ENCODE measurements at regions not wholly inside any gene's neighbourhood (a gene's known extent, or its start where the extent isn't known, plus 50 kb on each side); places are given as distances from the start of the nearest gene placed in this dataset.
"Not testable (repeated sequence)": the region's sequence is repeated elsewhere in the genome, so short reads cannot be mapped to it uniquely, and the experiment has no call there.

- WGBS, result 57% methylated on average over 4 of the region's 4 CpGs
- H3K4me1 ChIP-seq (ENCODE audit: control insufficient read depth, insufficient read depth, low read length), result no peaks in the 10 kb centered on the region
- ATAC-seq (no peak), DNase-seq (no peak)
- no peak overlapping the region for H3K27ac ChIP-seq (ENCODE audit: low read length)
- no peak overlapping the region for H3K4me3 ChIP-seq (ENCODE audit: low read length)
- intact Hi-C loops (cut with DNase I), result no loop called here
- no peaks in the 10 kb centered on the region for H3K27me3 ChIP-seq (ENCODE audit: control insufficient read depth, insufficient read depth)
- no peaks in the 10 kb centered on the region for H3K9me3 ChIP-seq (ENCODE audit: control insufficient read depth, low read length)
These were observed 230.6 kb upstream of the LHX5 start for GRCh38 chr12:113702276-113702675.

- H3K4me1 ChIP-seq (ENCODE audit: control insufficient read depth, insufficient read depth, low read length), result no peaks in the 10 kb centered on the region
- no peak for DNase-seq
- no peak overlapping the region for H3K27ac ChIP-seq (ENCODE audit: low read length)
- intact Hi-C loops (cut with DNase I), result no loop called here
- no peaks in the 10 kb centered on the region for H3K9me3 ChIP-seq (ENCODE audit: control insufficient read depth, low read length)
- ATAC-seq, result no peak
- no peaks in the 10 kb centered on the region for H3K27me3 ChIP-seq (ENCODE audit: control insufficient read depth, insufficient read depth)
- 9% methylated on average over 5 of the region's 5 CpGs for WGBS
- H3K4me3 ChIP-seq (ENCODE audit: low read length), result no peak overlapping the region
These were observed 229.3 kb upstream of the LHX5 start for GRCh38 chr12:113700943-113701342.

GRCh38 chr12:113699984-113700383 is 228.3 kb upstream of the LHX5 start:
- WGBS, result 46% methylated on average over 3 of the region's 3 CpGs
- DNase-seq; H3K4me1 ChIP-seq (ENCODE audit: control insufficient read depth, insufficient read depth, low read length); H3K4me3 ChIP-seq (ENCODE audit: low read length); intact Hi-C loops (cut with DNase I); H3K9me3 ChIP-seq (ENCODE audit: control insufficient read depth, low read length); ATAC-seq; H3K27ac ChIP-seq (ENCODE audit: low read length); H3K27me3 ChIP-seq (ENCODE audit: control insufficient read depth, insufficient read depth): not testable (repeated sequence)

- no peaks in the 10 kb centered on the region for H3K9me3 ChIP-seq (ENCODE audit: control insufficient read depth, low read length)
- intact Hi-C loops (cut with DNase I), result no loop called here
- H3K4me1 ChIP-seq (ENCODE audit: control insufficient read depth, insufficient read depth, low read length), result no peaks in the 10 kb centered on the region
- H3K27ac ChIP-seq (ENCODE audit: low read length), result no peak overlapping the region
- WGBS, result 47% methylated on average over 5 of the region's 5 CpGs
- ATAC-seq, result no peak
- no peak overlapping the region for H3K4me3 ChIP-seq (ENCODE audit: low read length)
- no peak for DNase-seq
- no peaks in the 10 kb centered on the region for H3K27me3 ChIP-seq (ENCODE audit: control insufficient read depth, insufficient read depth)
These were observed 226.8 kb upstream of the LHX5 start for GRCh38 chr12:113698510-113698858.

GRCh38 chr12:113697651-113698509 is 226.2 kb upstream of the LHX5 start:
- Histone ChIP-seq H3K27ac (ENCODE audit: low read length) (no peak overlapping the region), H3K4me3 (ENCODE audit: low read length) (no peak overlapping the region), H3K4me1 (ENCODE audit: control insufficient read depth, insufficient read depth, low read length) (no peaks in the 10 kb centered on the region), H3K27me3 (ENCODE audit: control insufficient read depth, insufficient read depth) (no peaks in the 10 kb centered on the region), H3K9me3 (ENCODE audit: control insufficient read depth, low read length) (no peaks in the 10 kb centered on the region)
- no peak for DNase-seq
- 21% methylated on average over 11 of the region's 11 CpGs for WGBS
- no peak for ATAC-seq
- intact Hi-C loops (cut with DNase I), result no loop called here

- ATAC-seq (no peak), DNase-seq (no peak)
- Histone ChIP-seq H3K27me3 (ENCODE audit: control insufficient read depth, insufficient read depth) (no peaks in the 10 kb centered on the region), H3K4me3 (ENCODE audit: low read length) (no peak overlapping the region), H3K9me3 (ENCODE audit: control insufficient read depth, low read length) (no peaks in the 10 kb centered on the region), H3K27ac (ENCODE audit: low read length) (no peak overlapping the region), H3K4me1 (ENCODE audit: control insufficient read depth, insufficient read depth, low read length) (no peaks in the 10 kb centered on the region)
- WGBS, result 59% methylated on average over 5 of the region's 5 CpGs
- intact Hi-C loops (cut with DNase I), result no loop called here
These were observed 225.4 kb upstream of the LHX5 start for GRCh38 chr12:113697104-113697503.

GRCh38 chr12:113693693-113694092 is 222.0 kb upstream of the LHX5 start:
- no peaks in the 10 kb centered on the region for H3K27me3 ChIP-seq (ENCODE audit: control insufficient read depth, insufficient read depth)
- WGBS, result 61% methylated on average over 8 of the region's 8 CpGs
- DNase-seq, result no peak

GRCh38 chr12:113689047-113689610 is 217.5 kb upstream of the LHX5 start:
- WGBS, result 78% methylated on average over 9 of the region's 9 CpGs
- Histone ChIP-seq H3K4me1 (ENCODE audit: control insufficient read depth, insufficient read depth, low read length) (no peaks in the 10 kb centered on the region), H3K9me3 (ENCODE audit: control insufficient read depth, low read length) (no peaks in the 10 kb centered on the region), H3K27ac (ENCODE audit: low read length) (no peak overlapping the region), H3K27me3 (ENCODE audit: control insufficient read depth, insufficient read depth) (no peaks in the 10 kb centered on the region), H3K4me3 (ENCODE audit: low read length) (no peak overlapping the region)
- no peak for DNase-seq
- ATAC-seq, result no peak
- intact Hi-C loops (cut with DNase I), result no loop called here

More at GRCh38 chr12:113693693-113694092, 222.0 kb upstream of the LHX5 start:
- no peak overlapping the region for H3K27ac ChIP-seq (ENCODE audit: low read length)
- H3K4me3 ChIP-seq (ENCODE audit: low read length), result no peak overlapping the region
- ATAC-seq, result no peak
- intact Hi-C loops (cut with DNase I), result no loop called here
- no peaks in the 10 kb centered on the region for H3K9me3 ChIP-seq (ENCODE audit: control insufficient read depth, low read length)
- H3K4me1 ChIP-seq (ENCODE audit: control insufficient read depth, insufficient read depth, low read length), result no peaks in the 10 kb centered on the region

- no peaks in the 10 kb centered on the region for H3K9me3 ChIP-seq (ENCODE audit: control insufficient read depth, low read length)
- H3K4me1 ChIP-seq (ENCODE audit: control insufficient read depth, insufficient read depth, low read length), result no peaks in the 10 kb centered on the region
- H3K27me3 ChIP-seq (ENCODE audit: control insufficient read depth, insufficient read depth), result no peaks in the 10 kb centered on the region
- DNase-seq (no peak), ATAC-seq (no peak)
- intact Hi-C loops (cut with DNase I), result no loop called here
- H3K27ac ChIP-seq (ENCODE audit: low read length), result no peak overlapping the region
- 65% methylated on average over 5 of the region's 5 CpGs for WGBS
- H3K4me3 ChIP-seq (ENCODE audit: low read length), result no peak overlapping the region
These were observed 216.6 kb upstream of the LHX5 start for GRCh38 chr12:113688313-113688712.

GRCh38 chr12:113684908-113685782 is 213.5 kb upstream of the LHX5 start:
- DNase-seq (no peak), ATAC-seq (no peak)
- intact Hi-C loops (cut with DNase I), result no loop called here
- H3K27ac ChIP-seq (ENCODE audit: low read length), result no peak overlapping the region
- no peaks in the 10 kb centered on the region for H3K27me3 ChIP-seq (ENCODE audit: control insufficient read depth, insufficient read depth)
- WGBS, result 52% methylated on average over 20 of the region's 20 CpGs
- H3K9me3 ChIP-seq (ENCODE audit: control insufficient read depth, low read length), result no peaks in the 10 kb centered on the region
- H3K4me1 ChIP-seq (ENCODE audit: control insufficient read depth, insufficient read depth, low read length), result no peaks in the 10 kb centered on the region
- no peak overlapping the region for H3K4me3 ChIP-seq (ENCODE audit: low read length)
